Esophagus squamous epithelium (tissue), 4 donors: ENCODE measurements at regions not wholly inside any gene's neighbourhood (a gene's known extent, or its start where the extent isn't known, plus 50 kb on each side); places are given as distances from the start of the nearest gene placed in this dataset.

Experiments
- CTCF ChIP-seq, 6 experiments: fragments of 450-650 bp in 4 of 6; fragments of 200-600 bp in 2 of 6; sonication (generic) in 2 of 6; IDR thresholded peaks; one replicate each; pipeline ENCODE4 v1.5.1; 2016 to 2019; ENCODE audit warnings: antibody characterized with exemption in 6 of 6, mild to moderate bottlenecking in 4 of 6, moderate library complexity in 4 of 6
- POLR2A ChIP-seq, 4 donors: fragments of 450-650 bp; IDR thresholded peaks; one replicate each; pipeline ENCODE4 v1.6.1; 2017; ENCODE audit warnings: antibody characterized with exemption in 4 of 4, mild to moderate bottlenecking in 4 of 4, moderate library complexity in 3 of 4

- TF ChIP-seq CTCF (IDR thresholded peaks at IDR 0.05) (no peak), POLR2A (IDR thresholded peaks at IDR 0.05) (no peak)
Observed at GRCh38 chr22:22756109-22756508, 111.7 kb downstream of the GGTLC2 start.
